ENCODE measurements at regions not wholly inside any gene's neighbourhood (a gene's known extent, or its start where the extent isn't known, plus 50 kb on each side); places are given as distances from the start of the nearest gene placed in this dataset.

- intact Hi-C loops (cut with DNase I, micrococcal nuclease), result no loop called here
- Histone ChIP-seq H3K4me1 (ENCODE audit: low read depth) (no peaks in the 10 kb centered on the region), H3K36me3 (ENCODE audit: low read depth) (no peaks in the 10 kb centered on the region), H3K4me3 (no peak overlapping the region), H3K9me3 (peaks cover 67% of the 10 kb centered on the region)
- DNase-seq (no peak), ATAC-seq (no peak)
- TF ChIP-seq CTCF (IDR thresholded peaks at IDR 0.05), result no peak
Observed at GRCh38 chr15:25136119-25136518, 181.3 kb downstream of the SNRPN start.

GRCh38 chr15:25137013-25137412 is 182.2 kb downstream of the SNRPN start:
- Histone ChIP-seq H3K36me3 (ENCODE audit: low read depth) (no peaks in the 10 kb centered on the region), H3K4me3 (no peak overlapping the region), H3K9me3 (peaks cover 73% of the 10 kb centered on the region), H3K4me1 (ENCODE audit: low read depth) (no peaks in the 10 kb centered on the region)
- intact Hi-C loops (cut with DNase I, micrococcal nuclease), result no loop called here
- ATAC-seq, result no peak
- no peak for DNase-seq
- no peak for TF ChIP-seq CTCF (IDR thresholded peaks at IDR 0.05)

GRCh38 chr15:25169318-25169717 is 214.5 kb downstream of the SNRPN start:
- peak in 1 of 3 donors; percentile 36 for DNase-seq
- peaks cover 77% of the 10 kb centered on the region for H3K9me3 ChIP-seq
- no peak for ATAC-seq
- no peak overlapping the region for H3K4me3 ChIP-seq
- intact Hi-C loops (cut with DNase I, micrococcal nuclease), result no loop called here
- H3K36me3 ChIP-seq (ENCODE audit: low read depth), result no peaks in the 10 kb centered on the region
- no peak for TF ChIP-seq CTCF (IDR thresholded peaks at IDR 0.05)
- H3K4me1 ChIP-seq (ENCODE audit: low read depth), result no peaks in the 10 kb centered on the region

- Histone ChIP-seq H3K4me3 (no peak overlapping the region), H3K9me3 (peaks cover 77% of the 10 kb centered on the region), H3K4me1 (ENCODE audit: low read depth) (no peaks in the 10 kb centered on the region), H3K36me3 (ENCODE audit: low read depth) (no peaks in the 10 kb centered on the region)
- no peak for ATAC-seq
- intact Hi-C loops (cut with DNase I, micrococcal nuclease), result no loop called here
- peak in 1 of 3 donors; percentile 33 for DNase-seq
- no peak for TF ChIP-seq CTCF (IDR thresholded peaks at IDR 0.05)
Observed at GRCh38 chr15:25170113-25170731, 215.4 kb downstream of the SNRPN start.

GRCh38 chr15:25170781-25171110 is 216.0 kb downstream of the SNRPN start:
- TF ChIP-seq CTCF (IDR thresholded peaks at IDR 0.05), result no peak

More at GRCh38 chr15:25170781-25171110, 216.0 kb downstream of the SNRPN start:
- DNase-seq (peak in 2 of 3 donors; percentile 4 to 19), ATAC-seq (no peak)
- Histone ChIP-seq H3K9me3 (peaks cover 79% of the 10 kb centered on the region), H3K4me3 (no peak overlapping the region), H3K4me1 (ENCODE audit: low read depth) (no peaks in the 10 kb centered on the region), H3K36me3 (ENCODE audit: low read depth) (no peaks in the 10 kb centered on the region)
- intact Hi-C loops (cut with DNase I, micrococcal nuclease), result no loop called here
